Ishikawa (cell line): ENCODE measurements at regions not wholly inside any gene's neighbourhood (a gene's known extent, or its start where the extent isn't known, plus 50 kb on each side); places are given as distances from the start of the nearest gene placed in this dataset.

Experiments used
- CEBPB ChIP-seq: IDR thresholded peaks from 2 replicates; pipeline ENCODE4 v1.6.1; 2012
- CREB1 ChIP-seq: IDR thresholded peaks from 2 replicates; pipeline ENCODE4 v1.6.1; 2012; ENCODE audit warnings: low read depth
- EGR1 ChIP-seq: IDR thresholded peaks from 2 replicates; pipeline ENCODE4 v1.6.1; 2012
- EP300 ChIP-seq: IDR thresholded peaks from 2 replicates; pipeline ENCODE4 v1.6.1; 2012; ENCODE audit warnings: borderline replicate concordance
- FOXM1 ChIP-seq: IDR thresholded peaks from 2 replicates; pipeline ENCODE4 v1.6.1; 2012; ENCODE audit warnings: low read depth, borderline replicate concordance
- MAX ChIP-seq: IDR thresholded peaks from 2 replicates; pipeline ENCODE4 v1.6.1; 2012
- NFIC ChIP-seq: IDR thresholded peaks from 2 replicates; pipeline ENCODE4 v1.6.1; 2012
- RAD21 ChIP-seq: IDR thresholded peaks from 2 replicates; pipeline ENCODE4 v1.6.1; 2012; ENCODE audit warnings: low read depth
- TAF1 ChIP-seq: IDR thresholded peaks from 2 replicates; pipeline ENCODE4 v1.6.1; 2012; ENCODE audit warnings: low read depth, mild to moderate bottlenecking
- TCF12 ChIP-seq: IDR thresholded peaks from 2 replicates; pipeline ENCODE4 v1.6.1; 2012; ENCODE audit warnings: low read depth
- TEAD4 ChIP-seq: IDR thresholded peaks from 2 replicates; pipeline ENCODE4 v1.6.1; 2012
- USF1 ChIP-seq: IDR thresholded peaks from 2 replicates; pipeline ENCODE4 v1.6.1; 2012
- YY1 ChIP-seq: IDR thresholded peaks from 2 replicates; pipeline ENCODE4 v1.6.1; 2012; ENCODE audit warnings: low read depth
- ZBTB7A ChIP-seq: IDR thresholded peaks from 2 replicates; pipeline ENCODE4 v1.6.1; 2012; ENCODE audit warnings: low read depth
- TF ChIP-seq, protein P1 (sequence below): IDR thresholded peaks from 2 replicates; pipeline ENCODE4 v1.6.1; 2012; ENCODE audit warnings: low read depth, mild to moderate bottlenecking

DNA sequence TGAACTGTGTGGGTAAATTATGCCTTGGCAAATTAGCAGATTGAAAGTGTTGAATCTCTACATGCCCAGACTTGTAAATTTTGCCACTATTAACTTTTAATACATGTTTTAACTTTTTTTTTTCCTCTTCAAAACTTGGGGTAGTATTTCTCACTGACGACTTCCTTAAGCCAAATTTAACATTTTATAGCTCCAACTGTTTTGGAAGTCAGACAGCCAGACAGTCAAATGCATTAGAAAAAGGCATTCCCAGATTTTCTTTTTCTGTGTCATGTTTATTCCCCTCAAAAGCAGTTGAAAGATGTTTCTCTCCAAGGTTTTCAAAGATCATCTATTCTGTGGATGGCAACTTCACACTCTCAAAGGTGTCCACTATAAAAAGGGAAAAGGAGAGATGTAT, 226.8 kb upstream of the FN1 start:
- TF ChIP-seq TEAD4 (no peak), YY1 (no peak), EP300 (no peak), FOXM1 (no peak), TCF12 (no peak), CEBPB (no peak), NFIC (no peak), EGR1 (no peak), MAX (no peak), RAD21 (no peak), CREB1 (no peak), USF1 (no peak), TAF1 (no peak), ZBTB7A (no peak)
- TF ChIP-seq, protein P1, sequence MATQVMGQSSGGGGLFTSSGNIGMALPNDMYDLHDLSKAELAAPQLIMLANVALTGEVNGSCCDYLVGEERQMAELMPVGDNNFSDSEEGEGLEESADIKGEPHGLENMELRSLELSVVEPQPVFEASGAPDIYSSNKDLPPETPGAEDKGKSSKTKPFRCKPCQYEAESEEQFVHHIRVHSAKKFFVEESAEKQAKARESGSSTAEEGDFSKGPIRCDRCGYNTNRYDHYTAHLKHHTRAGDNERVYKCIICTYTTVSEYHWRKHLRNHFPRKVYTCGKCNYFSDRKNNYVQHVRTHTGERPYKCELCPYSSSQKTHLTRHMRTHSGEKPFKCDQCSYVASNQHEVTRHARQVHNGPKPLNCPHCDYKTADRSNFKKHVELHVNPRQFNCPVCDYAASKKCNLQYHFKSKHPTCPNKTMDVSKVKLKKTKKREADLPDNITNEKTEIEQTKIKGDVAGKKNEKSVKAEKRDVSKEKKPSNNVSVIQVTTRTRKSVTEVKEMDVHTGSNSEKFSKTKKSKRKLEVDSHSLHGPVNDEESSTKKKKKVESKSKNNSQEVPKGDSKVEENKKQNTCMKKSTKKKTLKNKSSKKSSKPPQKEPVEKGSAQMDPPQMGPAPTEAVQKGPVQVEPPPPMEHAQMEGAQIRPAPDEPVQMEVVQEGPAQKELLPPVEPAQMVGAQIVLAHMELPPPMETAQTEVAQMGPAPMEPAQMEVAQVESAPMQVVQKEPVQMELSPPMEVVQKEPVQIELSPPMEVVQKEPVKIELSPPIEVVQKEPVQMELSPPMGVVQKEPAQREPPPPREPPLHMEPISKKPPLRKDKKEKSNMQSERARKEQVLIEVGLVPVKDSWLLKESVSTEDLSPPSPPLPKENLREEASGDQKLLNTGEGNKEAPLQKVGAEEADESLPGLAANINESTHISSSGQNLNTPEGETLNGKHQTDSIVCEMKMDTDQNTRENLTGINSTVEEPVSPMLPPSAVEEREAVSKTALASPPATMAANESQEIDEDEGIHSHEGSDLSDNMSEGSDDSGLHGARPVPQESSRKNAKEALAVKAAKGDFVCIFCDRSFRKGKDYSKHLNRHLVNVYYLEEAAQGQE = no peak

DNA sequence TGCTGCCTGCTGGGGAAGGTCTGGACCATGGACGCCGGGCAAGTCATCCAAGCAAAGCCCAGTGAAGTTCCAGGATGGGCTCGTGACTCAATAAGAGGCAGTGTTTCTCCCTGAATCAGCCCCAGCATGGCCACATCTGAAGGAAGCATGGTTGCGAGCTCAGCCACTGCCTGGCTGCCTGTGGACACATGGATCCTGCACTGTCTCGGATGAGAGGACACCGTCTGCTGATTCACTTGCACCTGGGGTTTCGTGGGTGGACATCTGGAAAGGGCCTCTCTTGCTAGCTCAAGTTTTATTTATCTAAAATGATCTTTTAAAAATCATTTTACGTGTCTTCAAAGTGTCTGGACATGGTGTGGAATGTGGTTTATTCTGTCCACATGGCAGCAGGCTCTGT, 224.8 kb upstream of the FN1 start:
- TF ChIP-seq EGR1 (no peak), TCF12 (no peak), CREB1 (no peak), MAX (no peak), TEAD4 (no peak)
- TF ChIP-seq, protein P1 = no peak

- TF ChIP-seq CREB1 = no peak
These were observed 223.8 kb upstream of the FN1 start for GRCh38 chr2:215659650-215660049.

DNA sequence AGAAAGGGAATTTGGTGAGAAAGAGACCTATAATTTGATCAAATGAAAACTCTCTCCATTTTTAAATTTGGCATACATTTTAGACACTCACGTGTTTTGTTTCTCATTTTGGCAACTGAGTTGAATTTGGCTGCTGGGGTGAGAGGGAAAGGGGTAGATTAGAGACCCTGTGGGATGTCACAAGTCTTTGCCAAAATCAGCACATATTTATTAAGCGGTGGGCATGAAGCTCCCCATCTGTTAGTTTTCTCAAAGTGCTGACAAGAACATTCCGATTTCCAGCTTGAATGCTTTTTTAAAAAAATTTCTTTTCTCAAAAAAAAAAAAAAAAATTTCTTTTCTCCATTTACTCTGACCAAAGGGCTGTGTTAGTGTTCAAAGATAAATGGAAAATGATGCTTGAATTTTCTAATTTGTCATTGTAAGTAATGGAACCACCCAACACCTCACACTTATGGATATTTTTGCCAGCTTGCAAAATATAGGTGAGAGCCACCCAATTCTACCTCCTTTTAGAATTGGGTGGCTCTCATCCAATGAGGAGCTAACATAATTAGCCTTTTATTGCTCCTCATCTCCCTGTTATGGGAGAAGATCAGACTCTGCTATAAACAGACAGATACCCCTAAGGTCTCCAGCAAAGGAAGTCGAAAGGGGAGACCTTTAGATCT, 222.9 kb upstream of the FN1 start:
- TF ChIP-seq TCF12 (no peak), ZBTB7A (no peak), RAD21 (no peak), EGR1 (no peak)

DNA sequence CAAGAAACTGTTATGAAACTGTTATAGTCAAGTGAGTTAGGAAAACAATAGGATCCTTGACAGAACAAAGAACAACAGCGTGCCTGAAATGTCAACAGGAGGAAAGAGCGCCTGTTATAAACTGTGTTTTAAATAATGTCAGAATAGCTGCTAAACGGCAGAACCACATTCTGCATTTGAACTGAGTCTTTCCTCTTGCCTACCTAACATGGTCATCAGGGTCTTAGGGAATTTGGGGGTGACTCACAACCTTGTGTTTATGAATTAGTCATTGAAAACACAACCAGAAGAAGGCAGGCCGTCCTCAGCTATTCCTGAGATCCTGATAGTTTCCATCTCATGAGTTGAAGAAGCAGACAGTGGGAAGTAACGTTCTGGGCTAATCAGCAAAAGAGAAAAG, 222.0 kb upstream of the FN1 start:
- no peak for TF ChIP-seq USF1
- TF ChIP-seq TEAD4 = no peak
- TF ChIP-seq RAD21 = no peak
- TF ChIP-seq TAF1 = no peak
- TF ChIP-seq, protein P1 = no peak
- TF ChIP-seq NFIC = no peak
- TF ChIP-seq ZBTB7A = no peak
- no peak for TF ChIP-seq YY1
- TF ChIP-seq MAX = no peak
- no peak for TF ChIP-seq CREB1
- TF ChIP-seq CEBPB = no peak
- TF ChIP-seq EP300 = no peak
- TF ChIP-seq EGR1 = no peak
- TF ChIP-seq TCF12 = no peak
- no peak for TF ChIP-seq FOXM1
